Loucy (cell line): ENCODE measurements at regions not wholly inside any gene's neighbourhood (a gene's known extent, or its start where the extent isn't known, plus 50 kb on each side); places are given as distances from the start of the nearest gene placed in this dataset.

Experiments
- EZH2phosphoT487 ChIP-seq: fragments of 200-600 bp; IDR thresholded peaks from 2 replicates; pipeline ENCODE4 v1.6.1; 2018; ENCODE audit warnings: antibody characterized with exemption, mild to moderate bottlenecking, moderate library complexity, borderline replicate concordance
- TF ChIP-seq, protein P1 (sequence below): fragments of 200-600 bp; sonication (generic); conservative IDR thresholded peaks from 2 replicates; pipeline ENCODE4 v1.5.1; 2014; ENCODE audit warnings: mild to moderate bottlenecking, antibody characterized with exemption, low read length

DNA sequence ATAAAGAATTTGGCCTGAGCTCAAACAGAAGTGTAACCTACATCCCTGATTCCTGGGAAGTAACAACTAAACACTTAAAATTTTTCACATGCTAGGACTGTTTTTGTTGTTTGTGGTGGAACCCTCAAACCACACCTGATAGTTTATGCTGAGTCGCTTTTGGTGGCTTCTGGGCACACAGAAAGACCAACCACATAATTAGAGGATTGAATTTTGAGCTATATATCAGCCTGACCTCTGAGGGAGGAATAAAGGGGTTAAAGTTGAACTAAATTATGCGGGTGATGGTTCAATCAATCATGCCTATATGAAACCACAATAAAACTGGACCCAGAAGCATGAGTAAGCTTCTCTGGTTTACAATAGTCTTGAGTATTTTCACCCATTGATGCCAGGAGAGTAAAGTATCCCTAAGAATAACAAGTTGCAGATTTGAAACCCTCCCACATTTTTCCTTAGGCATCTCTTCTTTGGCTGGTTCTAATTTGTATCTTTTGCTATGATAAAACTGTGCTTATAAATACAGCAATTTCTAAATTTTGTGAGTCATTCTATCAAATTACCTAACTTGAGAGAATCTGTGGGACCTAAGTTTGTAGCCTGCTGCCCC, 1304.5 kb upstream of the GBE1 start:
- TF ChIP-seq, protein P1, sequence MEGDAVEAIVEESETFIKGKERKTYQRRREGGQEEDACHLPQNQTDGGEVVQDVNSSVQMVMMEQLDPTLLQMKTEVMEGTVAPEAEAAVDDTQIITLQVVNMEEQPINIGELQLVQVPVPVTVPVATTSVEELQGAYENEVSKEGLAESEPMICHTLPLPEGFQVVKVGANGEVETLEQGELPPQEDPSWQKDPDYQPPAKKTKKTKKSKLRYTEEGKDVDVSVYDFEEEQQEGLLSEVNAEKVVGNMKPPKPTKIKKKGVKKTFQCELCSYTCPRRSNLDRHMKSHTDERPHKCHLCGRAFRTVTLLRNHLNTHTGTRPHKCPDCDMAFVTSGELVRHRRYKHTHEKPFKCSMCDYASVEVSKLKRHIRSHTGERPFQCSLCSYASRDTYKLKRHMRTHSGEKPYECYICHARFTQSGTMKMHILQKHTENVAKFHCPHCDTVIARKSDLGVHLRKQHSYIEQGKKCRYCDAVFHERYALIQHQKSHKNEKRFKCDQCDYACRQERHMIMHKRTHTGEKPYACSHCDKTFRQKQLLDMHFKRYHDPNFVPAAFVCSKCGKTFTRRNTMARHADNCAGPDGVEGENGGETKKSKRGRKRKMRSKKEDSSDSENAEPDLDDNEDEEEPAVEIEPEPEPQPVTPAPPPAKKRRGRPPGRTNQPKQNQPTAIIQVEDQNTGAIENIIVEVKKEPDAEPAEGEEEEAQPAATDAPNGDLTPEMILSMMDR: no peak
- no peak for TF ChIP-seq EZH2phosphoT487
